ENCODE measurements at regions not wholly inside any gene's neighbourhood (a gene's known extent, or its start where the extent isn't known, plus 50 kb on each side); places are given as distances from the start of the nearest gene placed in this dataset.

DNA sequence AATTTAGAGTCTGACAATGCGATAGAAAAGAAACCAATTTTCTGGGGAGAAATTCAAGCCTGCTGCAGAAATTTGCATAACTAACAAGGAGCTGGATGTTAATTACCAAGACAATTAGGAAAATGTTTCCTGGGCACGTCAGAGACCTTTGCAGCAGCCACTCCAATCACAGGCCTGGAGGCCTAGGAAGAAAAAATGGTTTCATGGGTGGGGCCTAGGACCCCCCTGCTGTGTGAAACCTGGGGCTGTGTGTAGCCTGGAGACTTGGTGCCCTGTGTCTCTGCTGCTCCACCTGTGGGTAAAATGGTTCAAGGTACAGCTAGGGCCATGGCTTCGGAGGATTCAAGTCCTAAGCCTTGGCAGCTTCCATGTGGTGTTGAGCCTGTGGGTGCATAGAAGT lies 837.9 kb downstream of the OTOL1 start:
- BruUV-seq (replicated peaks) = no TSS peak
- FAIRE-seq = no peak
- POLR2A ChIA-PET = no interaction called here

DNA sequence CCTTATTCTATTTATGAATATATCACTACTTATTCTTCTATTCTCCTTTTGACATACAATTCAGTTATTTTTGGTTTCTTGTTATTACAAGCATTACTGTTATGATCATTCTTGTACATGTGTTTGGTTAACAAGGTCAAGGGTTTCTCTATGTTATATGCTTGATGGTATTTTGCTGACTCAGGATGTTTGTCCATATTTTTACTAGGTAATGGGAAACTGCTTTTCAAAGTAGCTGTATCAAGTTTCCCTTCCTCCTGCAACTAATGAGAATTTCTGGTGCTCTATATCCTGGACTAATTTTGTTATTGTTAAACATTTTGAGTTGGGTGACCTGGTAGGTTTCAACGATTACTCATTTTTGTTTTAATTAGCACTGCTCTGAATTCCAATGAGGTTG lies 841.0 kb downstream of the OTOL1 start:
- Histone ChIP-seq H3K9ac (ENCODE audit: insufficient read depth, low read depth, low read length) (no peak overlapping the region), H3K4me2 (ENCODE audit: low read depth, low read length) (no peak overlapping the region), H2AFZ (ENCODE audit: low read length) (no peak overlapping the region), H3K4me1 (ENCODE audit: insufficient read depth, low read length) (no peaks in the 10 kb centered on the region), H3K36me3 (replicated peaks in 1 of 2; ENCODE audit: control insufficient read depth in 1 of 2, insufficient read depth in 2 of 2, low read length in 2 of 2) (no peaks in the 10 kb centered on the region), H3K27ac (ENCODE audit: extremely low read length, insufficient read depth, low read length) (no peak overlapping the region), H3K4me3 (replicated peaks in 1 of 3; ENCODE audit: insufficient read depth in 1 of 3, low read depth in 2 of 3, low read length in 3 of 3) (no peak overlapping the region), H3K79me2 (ENCODE audit: insufficient read depth, low read length) (no peaks in the 10 kb centered on the region), H3K27me3 (ENCODE audit: control insufficient read depth in 1 of 2, insufficient read depth in 2 of 2, low read length in 2 of 2) (no peaks in the 10 kb centered on the region), H3K9me3 (ENCODE audit: low read length) (peaks cover 49% of the 10 kb centered on the region), H4K20me1 (ENCODE audit: insufficient read depth, low read length) (no peaks in the 10 kb centered on the region)
- CTCF ChIA-PET (ENCODE audit: low intra/inter-chr PET ratio, low total read pairs) = no interaction called here
- BruUV-seq (replicated peaks) = no TSS peak
- DNase-seq (ENCODE audit: low spot score) = no peak
- POLR2A ChIA-PET = no interaction called here
- FAIRE-seq = no peak
- in situ Hi-C loops (cut with HindIII; ENCODE audit: extremely low pct_ligation_motif_present, low pct_unique_long_range_greater_than_20kb) (no loop called here), intact Hi-C loops (cut with micrococcal nuclease; ENCODE audit: unreplicated experiment) (no loop called here)
- 3% methylated on average over 1 of the region's 1 CpG for WGBS (ENCODE audit: low lambda C conversion rate)
- no peak for ATAC-seq
- TF ChIP-seq RFX1 (IDR thresholded peaks at IDR 0.05) (no peak), MAFF (IDR thresholded peaks at IDR 0.05; ENCODE audit: low read depth, low read length) (peak; percentile 97), PRMT3 (CRISPR knock-in tag; IDR thresholded peaks at IDR 0.05; ENCODE audit: borderline replicate concordance, low read depth) (no peak), MAFK (conservative IDR thresholded peaks at IDR 0.05 in 1 of 2, IDR thresholded peaks at IDR 0.05 in 1 of 2; ENCODE audit: low read length in 2 of 2) (peak; percentile 95 to 98), MBD4 (IDR thresholded peaks at IDR 0.05; ENCODE audit: borderline replicate concordance, low read length) (no peak)

More for the DNA sequence above, 837.9 kb downstream of the OTOL1 start:
- Histone ChIP-seq H3K9ac (ENCODE audit: insufficient read depth, low read depth, low read length) (no peak overlapping the region), H3K4me3 (replicated peaks in 1 of 3; ENCODE audit: insufficient read depth in 1 of 3, low read depth in 2 of 3, low read length in 3 of 3) (no peak overlapping the region), H4K20me1 (ENCODE audit: insufficient read depth, low read length) (no peaks in the 10 kb centered on the region), H2AFZ (ENCODE audit: low read length) (no peak overlapping the region), H3K79me2 (ENCODE audit: insufficient read depth, low read length) (no peaks in the 10 kb centered on the region), H3K27me3 (ENCODE audit: control insufficient read depth in 1 of 2, insufficient read depth in 2 of 2, low read length in 2 of 2) (no peaks in the 10 kb centered on the region), H3K27ac (ENCODE audit: extremely low read length, insufficient read depth, low read length) (no peak overlapping the region), H3K36me3 (replicated peaks in 1 of 2; ENCODE audit: control insufficient read depth in 1 of 2, insufficient read depth in 2 of 2, low read length in 2 of 2) (no peaks in the 10 kb centered on the region), H3K4me1 (ENCODE audit: insufficient read depth, low read length) (no peaks in the 10 kb centered on the region), H3K4me2 (ENCODE audit: low read depth, low read length) (no peak overlapping the region), H3K9me3 (ENCODE audit: low read length) (peaks cover 62% of the 10 kb centered on the region)
- TF ChIP-seq ZNF598 (CRISPR knock-in tag; IDR thresholded peaks at IDR 0.05; ENCODE audit: borderline replicate concordance) (no peak), ZKSCAN1 (IDR thresholded peaks at IDR 0.05; ENCODE audit: low read length) (no peak), ARNT (IDR thresholded peaks at IDR 0.05) (no peak), ZNF782 (CRISPR knock-in tag; IDR thresholded peaks at IDR 0.05; ENCODE audit: borderline replicate concordance) (no peak), KLF9 (CRISPR knock-in tag; IDR thresholded peaks at IDR 0.05; ENCODE audit: low read depth) (no peak), ZNF496 (CRISPR knock-in tag; IDR thresholded peaks at IDR 0.05; ENCODE audit: insufficient replicate concordance) (no peak), ZSCAN30 (CRISPR knock-in tag; IDR thresholded peaks at IDR 0.05) (no peak), MAZ (IDR thresholded peaks at IDR 0.05; ENCODE audit: borderline replicate concordance, low read depth, low read length) (no peak), MAZ (CRISPR knock-in tag; IDR thresholded peaks at IDR 0.05; ENCODE audit: low read depth) (no peak), PRPF4 (IDR thresholded peaks at IDR 0.05; ENCODE audit: low read depth, low read length, poor library complexity, severe bottlenecking) (no peak), ZNF34 (CRISPR knock-in tag; IDR thresholded peaks at IDR 0.05; ENCODE audit: borderline replicate concordance) (no peak), SCMH1 (CRISPR knock-in tag; IDR thresholded peaks at IDR 0.05; ENCODE audit: borderline replicate concordance) (no peak)
- TF ChIP-seq, protein P1, sequence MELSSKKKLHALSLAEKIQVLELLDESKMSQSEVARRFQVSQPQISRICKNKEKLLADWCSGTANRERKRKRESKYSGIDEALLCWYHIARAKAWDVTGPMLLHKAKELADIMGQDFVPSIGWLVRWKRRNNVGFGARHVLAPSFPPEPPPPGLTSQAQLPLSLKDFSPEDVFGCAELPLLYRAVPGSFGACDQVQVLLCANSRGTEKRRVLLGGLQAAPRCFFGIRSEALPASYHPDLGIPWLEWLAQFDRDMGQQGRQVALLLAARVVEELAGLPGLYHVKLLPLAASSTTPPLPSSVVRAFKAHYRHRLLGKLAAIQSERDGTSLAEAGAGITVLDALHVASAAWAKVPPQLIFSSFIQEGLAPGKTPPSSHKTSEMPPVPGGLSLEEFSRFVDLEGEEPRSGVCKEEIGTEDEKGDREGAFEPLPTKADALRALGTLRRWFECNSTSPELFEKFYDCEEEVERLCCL (CRISPR knock-in tag; IDR thresholded peaks at IDR 0.05; ENCODE audit: borderline replicate concordance) = no peak
- in situ Hi-C loops (cut with HindIII; ENCODE audit: extremely low pct_ligation_motif_present, low pct_unique_long_range_greater_than_20kb) = no loop called here
- 12% methylated on average over 3 of the region's 3 CpGs for WGBS (ENCODE audit: low lambda C conversion rate)
- no peak for ATAC-seq
- intact Hi-C loops (cut with micrococcal nuclease; ENCODE audit: unreplicated experiment) = no loop called here
- CTCF ChIA-PET (ENCODE audit: low intra/inter-chr PET ratio, low total read pairs) = no interaction called here
- no peak for DNase-seq (ENCODE audit: low spot score)

All from HepG2 (cell line).